Glutamatergic neuron (in vitro differentiated cells): ENCODE measurements at regions not wholly inside any gene's neighbourhood (a gene's known extent, or its start where the extent isn't known, plus 50 kb on each side); places are given as distances from the start of the nearest gene placed in this dataset.

Experiments used
- DNase-seq: peaks from one replicate; pipeline ENCODE4 v3.0.0; 2022
- H3K27ac Mint-ChIP-seq: one replicate; pipeline ENCODE4 v1.8.0; 2020; ENCODE audit warnings: mild to moderate bottlenecking, mixed read lengths, inconsistent platforms; ENCODE audit not compliant: unreplicated experiment
- H3K27me3 Mint-ChIP-seq: one replicate; pipeline ENCODE4 v1.8.0; 2020; ENCODE audit warnings: mild to moderate bottlenecking, moderate library complexity, mixed read lengths, inconsistent platforms; ENCODE audit not compliant: unreplicated experiment
- H3K36me3 Mint-ChIP-seq: one replicate; pipeline ENCODE4 v1.8.0; 2020; ENCODE audit warnings: mild to moderate bottlenecking, mixed read lengths, inconsistent platforms; ENCODE audit not compliant: unreplicated experiment
- H3K4me1 Mint-ChIP-seq: one replicate; pipeline ENCODE4 v1.8.0; 2020; ENCODE audit warnings: mild to moderate bottlenecking, low read depth, mixed read lengths, inconsistent platforms; ENCODE audit not compliant: unreplicated experiment
- H3K4me3 Mint-ChIP-seq: one replicate; pipeline ENCODE4 v1.8.0; 2020; ENCODE audit warnings: mild to moderate bottlenecking, mixed read lengths, inconsistent platforms; ENCODE audit not compliant: unreplicated experiment
- H3K9me3 Mint-ChIP-seq: one replicate; pipeline ENCODE4 v1.8.0; 2020; ENCODE audit warnings: mild to moderate bottlenecking, moderate library complexity, mixed read lengths, inconsistent platforms; ENCODE audit not compliant: unreplicated experiment
- CTCF ChIP-seq: fragments of 200-600 bp; sonication (generic); IDR thresholded peaks from one replicate; pipeline ENCODE4 v1.5.0; 2021; ENCODE audit not compliant: partially characterized antibody, unreplicated experiment

- H3K4me3 Mint-ChIP-seq, result no peak overlapping the region
- no peak overlapping the region for H3K27ac Mint-ChIP-seq
- peaks cover 5% of the 10 kb centered on the region for H3K4me1 Mint-ChIP-seq
- peaks cover 2% of the 10 kb centered on the region for H3K9me3 Mint-ChIP-seq
- DNase-seq, result no peak
- no peaks in the 10 kb centered on the region for H3K36me3 Mint-ChIP-seq
- TF ChIP-seq CTCF, result no peak
- no peaks in the 10 kb centered on the region for H3K27me3 Mint-ChIP-seq
These were observed 110.2 kb downstream of the SEM1 start for GRCh38 chr7:96599288-96599936.

GRCh38 chr7:96598421-96598820 lies 111.2 kb downstream of the SEM1 start:
- Mint-ChIP-seq H3K4me3 (no peak overlapping the region), H3K27ac (no peak overlapping the region), H3K27me3 (no peaks in the 10 kb centered on the region), H3K9me3 (peaks cover 2% of the 10 kb centered on the region), H3K36me3 (no peaks in the 10 kb centered on the region), H3K4me1 (peaks cover 5% of the 10 kb centered on the region)
- no peak for TF ChIP-seq CTCF
- no peak for DNase-seq

GRCh38 chr7:96596120-96596826 lies 113.4 kb downstream of the SEM1 start:
- H3K27ac Mint-ChIP-seq, result no peak overlapping the region
- no peaks in the 10 kb centered on the region for H3K36me3 Mint-ChIP-seq
- DNase-seq, result no peak
- H3K4me3 Mint-ChIP-seq, result no peak overlapping the region
- no peaks in the 10 kb centered on the region for H3K27me3 Mint-ChIP-seq
- H3K4me1 Mint-ChIP-seq, result peaks cover 5% of the 10 kb centered on the region
- no peak for TF ChIP-seq CTCF
- H3K9me3 Mint-ChIP-seq, result peaks cover 2% of the 10 kb centered on the region

- Mint-ChIP-seq H3K36me3 (no peaks in the 10 kb centered on the region), H3K9me3 (no peaks in the 10 kb centered on the region), H3K27ac (no peak overlapping the region), H3K4me1 (peaks cover 5% of the 10 kb centered on the region), H3K4me3 (no peak overlapping the region), H3K27me3 (no peaks in the 10 kb centered on the region)
- TF ChIP-seq CTCF, result no peak
- no peak for DNase-seq
These were observed 117.6 kb downstream of the SEM1 start for GRCh38 chr7:96591900-96592676.
